Endodermal cell (in vitro differentiated cells): ENCODE measurements at regions not wholly inside any gene's neighbourhood (a gene's known extent, or its start where the extent isn't known, plus 50 kb on each side); places are given as distances from the start of the nearest gene placed in this dataset.

Experiments
- DNase-seq: peaks from one replicate; pipeline ENCODE4 v3.0.0-alpha.2; 2017
- H3K27ac ChIP-seq: 2 replicates; pipeline ENCODE4 v1.5.1; 2013; ENCODE audit warnings: mild to moderate bottlenecking, low read depth, low read length, moderate library complexity
- H3K27me3 ChIP-seq: 2 replicates; pipeline ENCODE4 v1.6.1; 2013; ENCODE audit warnings: mild to moderate bottlenecking, low read length, moderate library complexity; ENCODE audit not compliant: insufficient read depth, control insufficient read depth, poor library complexity, severe bottlenecking
- H3K36me3 ChIP-seq: 2 replicates; pipeline ENCODE4 v1.7.0; 2013; ENCODE audit warnings: mild to moderate bottlenecking, low read length, moderate library complexity; ENCODE audit not compliant: control insufficient read depth, insufficient read depth
- H3K4me1 ChIP-seq: one replicate; pipeline ENCODE4 v1.7.0; 2013; ENCODE audit warnings: low read length; ENCODE audit not compliant: control insufficient read depth, insufficient read depth
- H3K4me3 ChIP-seq: 2 replicates; pipeline ENCODE4 v1.5.1; 2013; ENCODE audit warnings: mild to moderate bottlenecking, low read length, moderate library complexity
- H3K9ac ChIP-seq: 2 replicates; pipeline ENCODE4 v1.6.1; 2013; ENCODE audit warnings: mild to moderate bottlenecking, low read length, moderate library complexity; ENCODE audit not compliant: poor library complexity, severe bottlenecking; ENCODE audit errors: extremely low read depth
- H3K9me3 ChIP-seq: 2 replicates; pipeline ENCODE4 v1.6.1; 2013; ENCODE audit warnings: mild to moderate bottlenecking, low read length, moderate library complexity; ENCODE audit not compliant: control insufficient read depth
- H3K27ac Mint-ChIP-seq: 2 replicates; pipeline ENCODE4 v1.8.0; 2020; ENCODE audit warnings: mixed read lengths
- H3K27me3 Mint-ChIP-seq: 2 replicates; pipeline ENCODE4 v1.8.0; 2021; ENCODE audit warnings: mild to moderate bottlenecking, mixed read lengths; ENCODE audit not compliant: insufficient read depth
- H3K36me3 Mint-ChIP-seq: 2 replicates; pipeline ENCODE4 v1.8.0; 2020; ENCODE audit warnings: low read depth, mixed read lengths
- H3K4me1 Mint-ChIP-seq: 2 replicates; pipeline ENCODE4 v1.8.0; 2020; ENCODE audit warnings: mixed read lengths
- H3K4me3 Mint-ChIP-seq: 2 replicates; pipeline ENCODE4 v1.8.0; 2020; ENCODE audit warnings: mild to moderate bottlenecking, moderate library complexity, mixed read lengths
- H3K9me3 Mint-ChIP-seq: 2 replicates; pipeline ENCODE4 v1.8.0; 2020; ENCODE audit warnings: mild to moderate bottlenecking, mixed read lengths
- CTCF ChIP-seq: fragments of 200-600 bp; sonication (generic); conservative IDR thresholded peaks from 2 replicates; pipeline ENCODE4 v1.5.0; 2021; ENCODE audit warnings: antibody characterized with exemption, mild to moderate bottlenecking
- WGBS, 2 experiments: methylation state at CpG; one replicate each; pipeline versions ENCODE4 v1.1.5 to v1.1.7; 2013; ENCODE audit warnings: missing lambda C conversion rate in 2 of 2, mixed read lengths in 1 of 2; ENCODE audit not compliant: insufficient coverage in 1 of 2, insufficient read length in 1 of 2; 5-methylcytosine and 5-hydroxymethylcytosine counted together

DNA sequence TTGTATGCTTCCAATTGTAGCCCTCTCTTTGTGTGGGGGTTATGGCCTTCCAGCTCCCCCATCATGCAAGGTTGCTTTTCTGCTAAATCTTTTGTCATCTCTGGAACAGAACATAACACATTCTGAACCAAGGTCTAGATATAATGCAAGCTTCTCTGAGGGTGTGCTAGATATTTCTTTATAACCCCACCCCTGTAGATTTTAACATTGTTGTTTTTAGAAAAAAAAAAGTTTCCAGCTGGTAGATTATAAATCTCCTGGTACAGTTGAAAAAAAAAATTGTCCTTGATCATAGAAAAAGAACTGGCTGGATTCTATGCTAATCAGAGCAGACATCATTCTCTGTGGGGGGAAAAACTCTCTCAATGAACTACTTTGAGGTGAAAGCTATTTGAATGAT is 363.3 kb downstream of the METTL15 start:
- Mint-ChIP-seq H3K9me3 (no peaks in the 10 kb centered on the region), H3K27me3 (peaks cover 35% of the 10 kb centered on the region), H3K36me3 (no peaks in the 10 kb centered on the region), H3K27ac (no peak overlapping the region), H3K4me3 (no peak overlapping the region), H3K4me1 (peaks cover 34% of the 10 kb centered on the region)
- DNase-seq = no peak
- Histone ChIP-seq H3K9me3 (no peaks in the 10 kb centered on the region), H3K4me3 (no peak overlapping the region), H3K9ac (no peak overlapping the region), H3K27me3 (no peaks in the 10 kb centered on the region), H3K4me1 (peaks cover 3% of the 10 kb centered on the region), H3K36me3 (no peaks in the 10 kb centered on the region), H3K27ac (peak overlapping the region; percentile 75)
- no peak for TF ChIP-seq CTCF

DNA sequence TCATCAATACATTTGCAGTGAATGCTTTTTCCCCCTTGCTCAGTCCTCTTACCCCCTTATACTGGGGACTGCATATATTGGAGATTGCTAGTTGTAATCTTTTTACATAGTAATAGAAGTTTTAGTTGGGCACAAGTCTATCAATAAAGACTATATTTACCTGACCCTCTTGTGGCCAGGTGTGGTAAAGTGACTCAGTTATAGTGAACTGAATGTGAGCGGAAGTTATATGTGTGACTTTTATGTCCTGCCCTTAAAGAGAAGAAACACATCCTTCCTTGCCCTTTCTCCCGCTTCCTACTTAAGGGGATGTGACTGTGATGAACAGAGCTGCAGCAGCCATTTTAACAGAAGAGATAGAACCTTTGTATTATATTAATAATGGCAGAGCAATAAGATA is 362.0 kb downstream of the METTL15 start:
- Histone ChIP-seq H3K27me3 (no peaks in the 10 kb centered on the region), H3K9ac (no peak overlapping the region), H3K9me3 (no peaks in the 10 kb centered on the region), H3K4me1 (peaks cover 3% of the 10 kb centered on the region), H3K27ac (no peak overlapping the region), H3K4me3 (no peak overlapping the region), H3K36me3 (no peaks in the 10 kb centered on the region)
- H3K4me3 Mint-ChIP-seq = no peak overlapping the region
- TF ChIP-seq CTCF = peak; percentile 53
- no peak for DNase-seq
- peaks cover 31% of the 10 kb centered on the region for H3K4me1 Mint-ChIP-seq
- H3K27ac Mint-ChIP-seq = no peak overlapping the region
- 86 to 100% methylated on average over 1 of the region's 2 CpGs for WGBS, 2 experiments
- no peaks in the 10 kb centered on the region for H3K9me3 Mint-ChIP-seq
- H3K36me3 Mint-ChIP-seq = no peaks in the 10 kb centered on the region
- H3K27me3 Mint-ChIP-seq = peaks cover 31% of the 10 kb centered on the region

DNA sequence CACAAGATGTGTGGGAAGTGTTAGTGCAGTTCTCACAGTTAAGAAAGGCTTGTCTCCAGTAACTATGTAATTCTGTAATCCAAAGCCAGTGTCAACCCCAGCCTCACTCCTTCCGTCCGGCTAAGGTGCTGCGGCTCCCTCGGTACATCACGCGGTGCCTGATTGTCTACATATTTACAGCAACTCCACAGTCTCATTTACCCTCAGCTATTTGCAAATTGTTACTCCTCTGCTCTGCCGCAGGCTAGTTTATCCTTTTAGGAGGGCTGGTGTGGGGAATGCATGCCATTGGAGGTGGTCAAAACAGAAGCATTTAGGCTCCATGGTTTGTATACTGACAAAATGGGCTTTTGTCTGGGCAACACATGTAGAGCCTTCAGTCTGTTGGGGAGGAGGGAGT is 358.3 kb downstream of the METTL15 start:
- 98% methylated on average over 7 of the region's 7 CpGs; no CpG with 5 or more reads in 1 of the 2 experiments for WGBS, 2 experiments
- no peak for DNase-seq
- Histone ChIP-seq H3K27me3 (no peaks in the 10 kb centered on the region), H3K9me3 (no peaks in the 10 kb centered on the region), H3K9ac (no peak overlapping the region), H3K36me3 (no peaks in the 10 kb centered on the region), H3K4me1 (no peaks in the 10 kb centered on the region), H3K27ac (no peak overlapping the region), H3K4me3 (no peak overlapping the region)
- H3K4me1 Mint-ChIP-seq = peaks cover 11% of the 10 kb centered on the region
- H3K27ac Mint-ChIP-seq = no peak overlapping the region
- H3K36me3 Mint-ChIP-seq = no peaks in the 10 kb centered on the region
- no peak overlapping the region for H3K4me3 Mint-ChIP-seq
- no peaks in the 10 kb centered on the region for H3K9me3 Mint-ChIP-seq
- no peak for TF ChIP-seq CTCF
- peaks cover 16% of the 10 kb centered on the region for H3K27me3 Mint-ChIP-seq
